Hematopoietic multipotent progenitor cell treated with erythropoietin and hydrocortisone succinate and interleukin-3 and kit ligand, for 4 days (in vitro differentiated cells): ENCODE measurements at regions not wholly inside any gene's neighbourhood (a gene's known extent, or its start where the extent isn't known, plus 50 kb on each side); places are given as distances from the start of the nearest gene placed in this dataset.
"Not testable (repeated sequence)": the region's sequence is repeated elsewhere in the genome, so short reads cannot be mapped to it uniquely, and the experiment has no call there.

ENCODE experiments used
- DNase-seq: peaks from one replicate; pipeline ENCODE4 v3.0.0-alpha.2; 2015

- DNase-seq: no peak
Observed at GRCh38 chr3:127457094-127457475, 133.4 kb downstream of the TPRA1 start.

- no peak for DNase-seq
Observed at GRCh38 chr3:127456471-127457093, 134.0 kb downstream of the TPRA1 start.

GRCh38 chr3:127455541-127456450, 134.7 kb downstream of the TPRA1 start:
- DNase-seq: peak; percentile 83

- DNase-seq: no peak
Observed at GRCh38 chr3:127454968-127455367, 135.6 kb downstream of the TPRA1 start.

GRCh38 chr3:127454051-127454450, 136.5 kb downstream of the TPRA1 start:
- DNase-seq: no peak

GRCh38 chr3:127452321-127452821, 138.2 kb downstream of the TPRA1 start:
- DNase-seq: no peak

- no peak for DNase-seq
Observed at GRCh38 chr3:127451321-127451720, 139.2 kb downstream of the TPRA1 start.

GRCh38 chr3:127450331-127450730, 140.2 kb downstream of the TPRA1 start:
- no peak for DNase-seq

- no peak for DNase-seq
Observed at GRCh38 chr3:127449486-127450212, 140.9 kb downstream of the TPRA1 start.

- no peak for DNase-seq
Observed at GRCh38 chr3:127448671-127449070, 141.9 kb downstream of the TPRA1 start.

- DNase-seq: no peak
Observed at GRCh38 chr3:127448161-127448561, 142.4 kb downstream of the TPRA1 start.

- no peak for DNase-seq
Observed at GRCh38 chr3:127446756-127447155, 143.8 kb downstream of the TPRA1 start.

GRCh38 chr3:127445581-127446343, 144.8 kb downstream of the TPRA1 start:
- no peak for DNase-seq

GRCh38 chr3:127444761-127445160, 145.8 kb downstream of the TPRA1 start:
- DNase-seq: no peak

GRCh38 chr3:127443581-127444375, 146.8 kb downstream of the TPRA1 start:
- no peak for DNase-seq

GRCh38 chr3:127442506-127442905, 148.0 kb downstream of the TPRA1 start:
- no peak for DNase-seq

- DNase-seq: no peak
Observed at GRCh38 chr3:127441764-127442163, 148.8 kb downstream of the TPRA1 start.

GRCh38 chr3:127440384-127440783, 150.1 kb downstream of the TPRA1 start:
- DNase-seq: no peak

- no peak for DNase-seq
Observed at GRCh38 chr3:127439621-127440020, 150.9 kb downstream of the TPRA1 start.

- no peak for DNase-seq
Observed at GRCh38 chr3:127438951-127439350, 151.1 kb upstream of the PRR20G start.

GRCh38 chr3:127438371-127438770, 150.5 kb upstream of the PRR20G start:
- DNase-seq: no peak

GRCh38 chr3:127435299-127435698, 147.5 kb upstream of the PRR20G start:
- DNase-seq: not testable (repeated sequence)
